ENCODE measurements at regions not wholly inside any gene's neighbourhood (a gene's known extent, or its start where the extent isn't known, plus 50 kb on each side); places are given as distances from the start of the nearest gene placed in this dataset.

GRCh38 chr12:124487066-124487833 is 80.2 kb downstream of the NCOR2 start:
- CTCF ChIA-PET, result no interaction called here
- dilution Hi-C loops (cut with HindIII; ENCODE audit: low sequenced_read_pairs, unreplicated experiment), result no loop called here
- in situ Hi-C loops (cut with MboI; ENCODE audit: low sequenced_read_pairs), result no loop called here
- no peak overlapping the region for H3K23ac ChIP-seq (ENCODE audit: low read depth, low read length)
- no peak overlapping the region for H2AK9ac ChIP-seq (replicated peaks; ENCODE audit: low read depth, low read length, poor library complexity)
- no peak overlapping the region for H3K4me2 ChIP-seq (ENCODE audit: low read depth, low read length)
- peaks cover 43 to 82% of the 10 kb centered on the region in 2 experiments for H3K79me1 ChIP-seq (ENCODE audit: low read depth in 1 of 2, low read length in 2 of 2)
- no peak overlapping the region for H3K9ac ChIP-seq (ENCODE audit: low read depth, low read length)
- no peak overlapping the region for H3K56ac ChIP-seq (ENCODE audit: extremely low read depth, insufficient read depth, low read length)
- H3K18ac ChIP-seq (ENCODE audit: low read depth, low read length), result no peak overlapping the region
- no peak overlapping the region for H2AFZ ChIP-seq (replicated peaks; ENCODE audit: low read length, poor library complexity)
- POLR2A ChIA-PET (ENCODE audit: unreplicated experiment), result no interaction called here
- H3K4me3 ChIP-seq (ENCODE audit: insufficient read depth, low read depth, low read length), result no peak overlapping the region
- H3K27me3 ChIP-seq (ENCODE audit: control insufficient read depth, insufficient read depth, low read length), result no peaks in the 10 kb centered on the region
- H3K36me3 ChIP-seq (ENCODE audit: control insufficient read depth, insufficient read depth, low read length), result peaks cover 49% of the 10 kb centered on the region
- no peak for TF ChIP-seq CEBPB (IDR thresholded peaks at IDR 0.05; ENCODE audit: low read depth, low read length)
- TF ChIP-seq CTCF (conservative IDR thresholded peaks at IDR 0.05; ENCODE audit: low read depth, low read length), result no peak
- no peak for TF ChIP-seq FOS (IDR thresholded peaks at IDR 0.05; ENCODE audit: low read depth, low read length)
- TF ChIP-seq MAFK (IDR thresholded peaks at IDR 0.05; ENCODE audit: low read depth, low read length), result no peak
- TF ChIP-seq SMC3 (IDR thresholded peaks at IDR 0.05; ENCODE audit: low read depth, low read length), result no peak
- no peak for TF ChIP-seq ELK1 (IDR thresholded peaks at IDR 0.05; ENCODE audit: borderline replicate concordance, low read depth, low read length)
- no peak for TF ChIP-seq MAZ (IDR thresholded peaks at IDR 0.05; ENCODE audit: borderline replicate concordance, low read depth, low read length)
- no peak for TF ChIP-seq POLR2A (IDR thresholded peaks at IDR 0.05; ENCODE audit: low read depth, low read length)
- TF ChIP-seq RCOR1 (IDR thresholded peaks at IDR 0.05; ENCODE audit: insufficient replicate concordance, low read length), result no peak
- no peak for TF ChIP-seq CHD1 (IDR thresholded peaks at IDR 0.05; ENCODE audit: low read depth, low read length)
- peaks cover 3% of the 10 kb centered on the region; the same call in 1 of the 2 replicates for H3K9me1 ChIP-seq (ENCODE audit: insufficient read depth, low read length)
- H2BK5ac ChIP-seq (ENCODE audit: low read depth, low read length, poor library complexity, severe bottlenecking), result no peak overlapping the region
- no peak overlapping the region for H4K5ac ChIP-seq (ENCODE audit: low read depth, low read length)
- no peak overlapping the region for H4K8ac ChIP-seq (ENCODE audit: low read depth in 2 of 2, low read length in 2 of 2)
- intact Hi-C loops (cut with micrococcal nuclease), result no loop called here
- no peaks in the 10 kb centered on the region for H3K9me3 ChIP-seq (ENCODE audit: control insufficient read depth, insufficient read depth, low read length)
- H2BK120ac ChIP-seq (ENCODE audit: low read depth, low read length), result no peak overlapping the region
- no peak; the same call in 1 of the 2 replicates for ATAC-seq (ENCODE audit: low read depth)
- H4K91ac ChIP-seq (ENCODE audit: insufficient read depth, low read depth, low read length), result no peak overlapping the region
- no peak overlapping the region for H3K27ac ChIP-seq (ENCODE audit: insufficient read depth, low read length)
- 74% methylated on average over 22 of the region's 27 CpGs; no CpG with 5 or more reads in 1 of the 2 experiments for WGBS, 2 experiments (ENCODE audit: extremely low coverage in 2 of 2, insufficient read length in 1 of 2)
- peaks cover 81% of the 10 kb centered on the region for H4K20me1 ChIP-seq (ENCODE audit: insufficient read depth, low read length)
- no peak overlapping the region for H3K14ac ChIP-seq (replicated peaks; ENCODE audit: low read depth, low read length)
- H2AK5ac ChIP-seq (ENCODE audit: low read depth, low read length), result no peak overlapping the region
- no peak overlapping the region for H2BK15ac ChIP-seq (ENCODE audit: low read depth, low read length)
- BruUV-seq (replicated peaks), result no TSS peak
- peaks cover 2% of the 10 kb centered on the region; the same call in 1 of the 2 replicates for H3K4me1 ChIP-seq (ENCODE audit: control insufficient read depth, insufficient read depth, low read length)
- no peak for DNase-seq
- H3K4ac ChIP-seq (ENCODE audit: low read depth, low read length), result no peak overlapping the region
- no peak overlapping the region for H2BK20ac ChIP-seq (ENCODE audit: low read depth, low read length)

Measured in IMR-90 (cell line).